Renal cortical epithelial cell (primary cell): ENCODE measurements at regions not wholly inside any gene's neighbourhood (a gene's known extent, or its start where the extent isn't known, plus 50 kb on each side); places are given as distances from the start of the nearest gene placed in this dataset.

Experiments used
- DNase-seq: peaks from one replicate; pipeline ENCODE4 v3.0.0-alpha.2; 2011; ENCODE audit warnings: low read depth

DNA sequence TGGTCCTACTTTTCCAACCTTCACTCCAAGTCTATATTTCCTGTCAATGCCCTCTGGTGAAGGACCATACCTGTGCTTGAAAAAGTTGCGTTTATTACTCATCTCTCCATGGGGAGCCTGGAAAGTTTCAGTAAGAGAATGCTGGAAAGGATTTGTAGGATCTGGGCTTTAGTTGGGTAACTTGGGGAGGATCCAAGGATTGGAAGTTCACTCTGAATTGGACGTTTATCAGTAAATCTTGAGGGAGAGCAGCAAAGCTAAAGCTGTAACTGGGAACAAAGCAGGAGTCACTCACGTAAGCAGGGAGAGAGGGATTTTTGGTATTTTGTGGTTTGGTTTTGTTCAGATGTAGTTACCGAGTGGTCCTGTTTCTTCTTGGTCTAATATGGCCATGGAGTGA lies 51.4 kb upstream of the NPVF start:
- DNase-seq: no peak

DNA sequence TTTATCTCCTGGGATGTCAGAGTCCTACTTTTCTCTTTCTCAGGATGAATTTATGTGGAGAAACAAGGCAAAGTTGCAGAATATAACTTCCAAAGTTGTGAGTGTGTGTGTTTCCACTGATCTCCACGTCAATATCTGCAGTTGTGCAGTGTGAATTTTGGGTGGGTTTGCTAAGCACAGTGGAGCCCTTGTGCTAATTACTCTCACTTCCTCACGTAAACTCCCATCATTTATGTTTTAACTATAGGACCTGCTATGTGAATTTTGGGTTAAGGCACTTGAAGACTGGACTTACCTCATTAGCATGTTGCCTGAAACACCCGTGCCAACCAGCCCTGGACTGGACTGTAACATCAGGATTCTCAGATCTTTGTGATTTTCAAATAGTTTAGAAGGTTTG lies 51.9 kb upstream of the NPVF start:
- no peak for DNase-seq

DNA sequence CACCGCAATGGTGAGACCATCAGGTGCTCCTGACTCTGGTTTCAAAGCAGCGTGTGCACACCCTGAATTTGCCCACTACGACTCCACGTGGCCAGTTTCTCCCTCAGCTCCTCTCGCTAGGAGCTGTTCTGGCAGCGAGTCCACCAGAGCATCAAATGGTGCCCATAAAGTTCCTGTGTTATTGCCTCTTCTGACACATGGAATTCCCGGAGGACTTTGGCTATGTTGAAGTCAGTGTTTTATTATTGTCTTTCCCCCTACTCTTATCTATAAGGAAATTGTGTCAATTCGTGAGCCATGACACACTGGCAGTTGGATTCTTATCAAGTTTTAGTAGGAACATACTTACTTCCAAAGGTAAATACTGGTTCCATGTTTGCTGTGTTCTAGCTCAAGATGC lies 53.9 kb upstream of the NPVF start:
- no peak for DNase-seq

DNA sequence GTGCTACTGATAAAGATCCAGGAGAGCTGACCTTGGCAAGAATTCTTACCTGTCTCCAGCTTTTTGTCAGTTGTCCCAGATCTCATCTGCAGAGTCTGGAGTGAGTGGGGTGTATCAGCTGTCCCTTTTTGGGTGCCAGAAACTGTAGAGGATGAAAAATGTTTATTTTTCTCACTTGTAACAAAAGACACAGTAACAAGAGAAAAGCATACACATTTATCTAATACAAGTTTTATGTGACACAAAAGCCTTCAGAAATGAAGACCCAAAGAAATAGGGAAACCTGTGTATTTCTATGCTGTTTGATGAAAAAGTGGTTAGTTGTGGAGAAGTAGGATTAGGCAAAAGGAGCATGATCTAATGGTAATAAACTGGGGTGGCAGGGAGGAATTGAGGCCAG lies 58.5 kb upstream of the NPVF start:
- no peak for DNase-seq

DNA sequence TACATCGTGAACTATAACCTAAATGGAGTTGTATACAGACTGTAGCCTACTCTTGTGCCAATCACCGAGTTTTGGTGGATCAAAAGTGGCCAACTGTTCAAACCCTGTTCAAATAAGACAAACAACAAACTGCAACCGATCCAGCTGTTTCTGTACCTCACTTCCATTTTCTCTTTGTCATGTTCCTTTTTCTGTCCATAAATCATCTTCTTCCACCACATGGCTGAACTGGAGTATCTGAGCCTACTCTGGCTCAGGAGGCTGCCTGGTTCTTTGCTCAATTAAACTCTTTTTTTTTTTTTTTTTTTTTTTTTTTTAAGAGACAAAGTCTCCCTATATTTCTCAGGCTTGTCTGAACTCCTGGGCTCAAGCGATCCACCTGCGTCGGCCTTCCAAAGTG lies 59.0 kb upstream of the NPVF start:
- no peak for DNase-seq

DNA sequence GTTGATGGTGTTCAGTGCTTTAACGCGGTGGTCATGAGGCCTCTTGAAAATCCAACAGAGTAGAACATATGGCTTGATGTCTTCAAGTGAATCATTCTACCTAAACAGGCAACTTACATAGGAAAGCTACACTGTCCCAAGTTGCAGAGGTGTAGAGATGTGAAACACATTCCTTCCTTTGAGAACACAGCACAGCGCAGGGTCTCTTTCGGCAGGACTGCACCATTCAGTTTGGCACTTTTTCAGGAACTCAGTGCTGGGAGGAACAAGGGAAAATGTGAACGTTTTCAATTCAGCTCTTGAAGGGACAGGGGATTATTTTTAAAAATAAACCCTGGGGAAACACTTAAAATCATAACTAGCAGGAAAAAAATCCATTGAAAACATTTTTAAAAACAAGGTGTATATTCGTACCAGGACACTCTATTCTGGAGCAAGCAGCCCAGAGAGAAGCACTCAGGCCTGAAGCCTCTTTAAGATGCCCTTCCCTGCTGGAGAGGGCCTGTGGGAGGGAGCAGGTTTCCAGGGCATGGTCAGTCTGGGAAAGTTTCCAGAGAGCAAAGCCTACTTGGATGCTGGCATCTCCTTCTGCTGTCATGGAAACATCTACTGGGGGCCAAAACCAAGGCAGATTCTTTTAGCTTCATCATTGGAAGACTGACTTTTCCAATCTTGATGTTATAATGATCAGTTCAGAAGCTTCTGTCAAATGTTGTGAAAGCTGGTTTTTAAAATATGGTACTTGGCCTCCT lies 60.4 kb upstream of the NPVF start:
- DNase-seq: no peak

DNA sequence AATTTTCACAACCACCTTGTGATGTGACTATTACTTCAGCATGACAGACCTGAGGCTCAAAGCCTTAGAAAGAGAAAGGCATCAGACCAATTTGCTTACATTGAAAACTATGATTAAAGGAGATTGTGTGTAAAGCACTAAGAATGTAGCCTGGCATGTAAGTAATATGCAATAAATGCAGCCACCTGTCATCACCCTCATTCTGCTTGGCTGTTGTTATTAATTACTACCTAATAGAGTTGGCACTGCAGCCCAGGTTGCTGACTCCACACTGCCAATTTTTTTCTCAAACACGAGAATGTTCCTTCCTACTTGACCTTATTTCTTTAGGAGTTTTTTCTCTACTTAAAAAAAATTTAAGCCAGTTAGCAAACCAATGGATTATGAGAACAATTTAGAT lies 61.2 kb upstream of the NPVF start:
- no peak for DNase-seq

DNA sequence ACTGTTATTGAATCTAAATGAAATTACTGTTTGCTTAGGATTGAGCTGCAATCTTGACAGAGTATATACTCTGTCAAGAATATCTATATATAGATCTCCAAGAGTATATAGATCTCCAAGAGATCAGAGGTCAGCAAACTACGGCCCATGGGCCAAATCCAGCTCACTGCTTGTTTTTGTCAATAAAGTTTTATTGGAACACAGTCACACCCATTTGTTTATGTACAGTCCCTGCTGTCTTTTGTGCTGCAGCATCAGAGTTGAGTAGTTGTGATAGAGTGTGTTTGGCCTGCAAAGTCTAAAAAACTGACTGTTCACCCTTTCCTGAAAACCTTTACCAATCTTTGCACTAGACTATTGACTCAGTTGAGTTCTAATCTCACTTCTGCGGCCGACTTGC lies 66.3 kb upstream of the NPVF start:
- DNase-seq: no peak

DNA sequence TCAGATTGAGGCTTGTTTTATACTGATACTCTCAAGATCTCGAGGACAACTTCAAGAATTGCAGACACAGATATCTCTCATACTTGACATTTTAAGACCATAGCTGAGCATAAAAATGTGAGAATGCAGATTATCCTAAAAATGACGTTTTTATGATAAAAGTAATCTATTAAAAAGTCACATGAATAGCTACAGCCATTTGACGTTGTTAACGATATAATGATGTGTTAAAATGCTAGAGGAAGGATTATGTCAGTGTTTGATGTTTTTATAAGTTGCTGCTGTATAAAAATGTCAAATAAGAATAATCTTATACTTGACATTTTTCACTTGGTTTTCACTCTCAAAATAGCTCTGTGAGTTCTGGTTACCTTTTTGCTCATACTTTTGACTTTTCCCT lies 67.1 kb upstream of the NPVF start:
- no peak for DNase-seq

DNA sequence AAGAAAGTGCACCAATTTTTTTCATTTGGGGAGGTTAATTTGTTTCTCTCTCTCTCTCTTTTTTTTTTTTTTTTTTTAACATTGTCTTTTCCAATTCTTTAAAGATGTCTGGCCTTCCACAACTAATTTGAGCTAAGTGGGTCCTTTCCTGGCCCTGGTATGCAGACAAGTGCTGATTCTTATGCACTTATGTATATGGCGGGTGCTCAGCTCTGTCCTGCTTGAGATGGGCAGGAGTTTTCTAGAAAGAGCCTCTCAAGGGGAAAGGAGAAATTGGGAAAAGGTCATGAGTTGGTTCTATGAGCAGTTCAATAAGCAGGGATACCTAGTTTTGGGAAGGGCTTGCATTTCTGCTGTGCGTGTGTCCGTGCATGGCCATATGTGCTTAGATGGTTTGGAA lies 67.8 kb upstream of the NPVF start:
- DNase-seq: no peak

DNA sequence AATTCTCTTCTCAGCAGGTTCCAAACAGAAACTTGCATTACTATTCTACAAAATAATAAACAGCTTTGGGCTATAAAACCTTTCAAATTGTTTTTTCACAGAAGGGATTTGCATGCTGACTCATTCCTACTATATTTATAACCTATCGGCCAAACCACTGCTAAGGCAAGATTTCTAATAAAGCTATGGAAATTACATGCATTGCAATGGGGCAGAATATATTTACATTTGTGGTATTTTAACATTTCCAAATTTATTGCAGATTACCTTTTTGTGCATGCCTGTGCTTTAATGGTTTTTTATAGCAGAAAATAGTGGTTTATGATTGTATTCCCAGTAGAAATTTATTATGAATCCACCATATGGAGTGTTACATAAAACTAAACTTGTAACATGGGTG lies 69.0 kb upstream of the NPVF start:
- DNase-seq: peak; percentile 16

DNA sequence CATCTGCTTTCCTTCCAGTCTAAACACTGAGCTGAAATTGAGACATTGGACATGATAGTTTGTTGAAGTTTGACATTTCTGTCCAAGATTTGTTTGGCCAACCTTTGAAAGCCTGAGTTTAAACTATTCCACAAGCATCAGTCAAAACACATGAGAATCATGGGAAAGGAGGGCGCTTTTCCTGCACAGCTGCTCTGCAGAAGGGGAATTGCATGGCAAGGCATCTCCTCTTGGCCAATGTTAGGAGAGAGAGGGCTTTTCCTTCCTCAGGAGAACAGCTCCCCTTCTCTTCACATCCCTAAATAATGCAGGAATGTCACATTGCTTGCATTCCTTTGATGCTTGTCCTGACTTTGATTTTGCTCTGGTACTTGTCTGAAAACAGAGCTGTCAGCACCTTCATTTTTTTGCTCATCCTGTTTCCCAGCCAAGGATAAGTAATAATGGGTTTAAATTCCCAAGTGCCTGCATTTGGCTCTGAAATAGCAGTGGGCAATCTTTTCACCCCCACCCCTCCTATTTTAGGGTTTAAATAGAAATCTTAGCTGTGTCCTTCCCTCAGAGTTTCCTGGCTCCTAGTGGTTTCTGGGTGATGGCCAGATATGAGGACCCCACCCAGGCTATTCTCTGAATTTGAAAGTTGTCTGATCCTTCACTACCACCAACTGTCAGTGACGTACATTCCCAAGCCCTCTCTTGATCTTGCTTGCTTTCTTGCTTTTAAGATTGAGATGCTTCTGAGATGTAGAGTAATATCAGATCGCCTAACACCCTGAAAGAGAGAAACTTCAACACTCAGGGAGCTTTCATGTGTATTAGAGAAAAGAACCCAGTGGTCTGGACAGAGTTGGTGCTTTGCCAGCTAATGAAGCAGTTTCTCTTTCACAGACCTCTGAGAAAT lies 75.2 kb upstream of the NPVF start:
- DNase-seq: peak; percentile 5

DNA sequence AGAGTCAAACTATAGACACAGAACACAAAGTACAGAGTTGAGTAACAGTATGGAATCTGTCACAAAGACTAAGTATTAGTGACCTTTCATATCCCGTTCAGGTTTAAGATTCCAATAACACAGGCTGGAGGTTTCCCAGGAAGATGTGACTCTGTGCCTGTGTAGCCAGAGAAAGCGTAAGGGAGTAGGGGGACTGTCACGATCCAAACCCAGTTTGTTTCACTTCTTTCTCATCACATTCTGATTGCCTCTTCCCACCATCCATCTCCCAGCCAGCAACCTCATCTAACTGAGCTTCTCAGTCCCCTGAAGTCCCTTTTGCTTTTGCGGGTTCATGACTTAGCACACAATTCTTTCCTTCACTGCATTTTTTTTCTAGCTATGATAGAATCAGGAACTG lies 76.4 kb upstream of the NPVF start:
- DNase-seq: no peak

DNA sequence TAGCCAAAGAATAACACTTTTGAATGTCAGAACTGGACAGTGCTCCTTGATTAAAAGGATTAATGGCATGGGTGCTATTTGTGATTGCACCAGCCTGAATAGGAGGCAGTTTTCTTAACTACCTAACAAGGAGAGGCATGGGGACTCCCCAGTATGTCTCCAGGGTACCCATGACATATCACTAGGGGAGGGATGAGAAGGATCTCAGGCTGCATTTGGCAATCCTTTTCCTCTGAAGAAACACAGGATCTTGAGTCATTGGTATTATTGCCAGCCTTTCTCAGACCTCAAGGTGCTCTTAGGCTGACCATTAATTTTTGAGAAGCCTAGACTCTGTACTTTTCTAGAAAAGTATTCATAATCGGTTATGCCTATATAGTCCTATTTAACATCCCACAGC lies 77.5 kb upstream of the NPVF start:
- DNase-seq: no peak

DNA sequence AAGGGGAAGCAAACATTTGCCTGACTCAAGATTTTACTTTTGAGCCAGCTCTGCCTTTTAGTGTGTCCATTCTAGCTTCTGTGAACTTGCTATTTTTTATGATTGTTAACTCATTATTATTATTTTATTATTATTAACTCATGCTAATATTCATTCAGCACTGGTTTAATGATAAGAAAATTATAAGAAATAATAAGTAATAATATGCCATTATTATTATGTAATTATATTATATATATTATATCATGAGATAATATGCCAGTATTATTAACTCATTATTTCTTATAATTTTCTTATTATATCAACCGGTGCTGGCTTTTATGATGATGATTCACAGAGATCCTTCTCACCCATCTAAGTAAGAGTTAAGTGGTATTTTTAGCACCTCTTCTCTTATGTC lies 79.3 kb upstream of the NPVF start:
- no peak for DNase-seq

DNA sequence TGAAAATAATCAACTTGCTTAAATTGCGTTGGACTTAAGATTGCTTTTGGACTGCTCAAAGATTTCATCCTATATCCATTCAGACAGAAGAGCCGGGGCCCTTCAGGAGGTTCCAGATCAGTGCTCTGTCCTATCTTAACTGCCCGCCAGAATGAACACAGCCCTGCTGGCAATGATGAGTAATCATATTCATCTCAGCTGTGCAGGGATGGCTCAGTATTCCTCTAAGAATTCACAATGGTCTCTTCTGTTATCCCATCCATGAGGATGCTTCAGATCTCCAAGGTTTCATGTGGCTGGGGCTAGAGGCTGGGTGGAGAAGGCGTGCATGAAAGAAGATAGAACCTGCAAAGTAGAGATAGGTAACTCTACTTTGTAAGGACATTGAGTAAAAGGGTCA lies 80.0 kb upstream of the NPVF start:
- no peak for DNase-seq

DNA sequence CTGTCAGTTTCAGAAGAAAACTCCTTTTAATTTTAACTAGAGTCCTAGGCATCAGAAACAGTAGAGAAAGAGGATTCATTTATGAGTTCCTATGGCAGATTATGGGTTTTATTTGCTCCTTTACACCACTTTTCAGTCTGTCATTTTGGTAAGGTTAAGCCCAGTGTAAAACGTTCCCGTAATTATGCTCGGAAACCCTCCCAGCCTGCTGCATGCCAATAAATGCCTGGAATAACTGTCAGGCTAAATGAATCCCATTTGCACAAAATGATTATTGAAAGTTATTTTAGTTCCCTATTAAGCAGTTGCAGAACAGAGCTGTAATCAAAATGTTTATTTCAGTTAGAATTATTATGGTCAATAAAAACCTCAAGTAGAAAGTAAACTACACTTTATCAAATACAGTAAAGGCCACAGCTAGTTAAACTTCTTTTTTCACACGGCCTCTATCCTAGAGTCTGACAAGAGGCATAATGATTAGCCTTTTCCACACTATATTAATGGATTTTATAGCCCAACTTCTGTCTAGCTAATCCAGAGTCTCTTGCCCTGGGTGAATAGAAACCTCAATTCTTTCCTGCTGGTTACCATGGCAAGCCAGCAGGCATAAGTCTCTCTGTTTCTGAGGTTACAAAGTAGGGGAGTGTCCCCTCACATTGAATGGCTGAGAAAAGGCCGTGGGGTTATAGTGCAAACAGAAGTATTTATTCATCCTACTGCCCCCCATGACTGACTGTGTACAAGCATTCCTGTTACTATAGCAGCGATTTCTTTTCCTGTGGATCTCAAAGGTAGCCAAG lies 80.8 kb upstream of the NPVF start:
- no peak for DNase-seq

DNA sequence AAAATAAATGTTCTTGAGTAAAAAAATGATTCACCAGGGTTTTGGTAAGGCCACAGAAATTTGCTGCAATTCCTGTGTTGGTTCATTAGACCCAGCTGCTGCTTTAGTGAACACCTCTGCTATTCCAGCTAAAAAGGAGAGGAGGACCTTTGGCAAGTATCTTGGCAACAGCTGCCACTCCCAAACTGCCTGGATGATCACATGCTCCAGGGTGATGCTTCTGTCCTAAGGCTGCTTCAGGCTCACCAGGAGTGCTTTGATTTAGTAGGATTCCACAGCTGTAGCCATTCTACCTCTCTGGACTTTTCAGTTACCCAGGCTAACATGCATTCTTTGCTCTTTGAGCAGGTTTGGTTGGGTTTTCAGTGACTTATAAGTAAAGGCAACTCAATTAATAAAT lies 82.6 kb upstream of the NPVF start:
- DNase-seq: no peak

DNA sequence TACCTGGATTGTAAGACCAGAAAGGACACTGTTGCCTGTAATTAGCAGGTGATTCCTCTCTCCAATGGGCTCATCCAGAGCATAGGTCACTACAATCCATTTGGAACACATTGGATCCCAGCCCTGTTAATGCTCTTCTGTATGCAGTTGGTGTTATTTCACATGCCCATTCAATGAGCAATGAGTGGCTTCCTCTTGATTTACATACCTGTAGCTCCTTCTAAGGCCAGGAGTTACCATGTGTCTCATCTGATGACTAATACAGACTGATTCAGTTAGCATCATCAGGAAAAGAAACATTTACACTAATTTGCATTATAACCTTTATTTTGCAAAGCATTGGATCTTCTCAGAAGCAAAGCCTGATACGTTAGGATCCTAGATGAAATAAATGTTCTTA lies 83.1 kb upstream of the NPVF start:
- peak; percentile 71 for DNase-seq

DNA sequence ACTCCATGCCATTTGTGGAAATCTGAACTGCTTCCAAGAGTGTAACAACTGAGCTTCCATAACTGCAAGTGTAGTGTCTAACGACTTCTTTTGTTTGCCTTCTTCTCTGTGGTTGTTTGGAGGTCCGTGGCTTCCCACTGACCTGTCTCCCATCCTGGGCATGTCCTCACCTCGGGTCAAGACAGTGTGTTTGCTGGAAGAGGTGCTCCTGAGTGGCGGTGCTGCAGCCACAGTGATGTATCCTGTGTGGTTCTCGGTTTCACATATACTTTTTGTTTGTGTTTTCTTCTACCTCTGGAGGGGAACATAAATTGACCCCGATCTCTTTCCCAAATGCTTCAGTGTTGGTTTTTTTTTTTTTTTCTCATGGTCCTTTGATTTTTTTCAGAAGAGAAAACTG lies 84.7 kb upstream of the NPVF start:
- no peak for DNase-seq

DNA sequence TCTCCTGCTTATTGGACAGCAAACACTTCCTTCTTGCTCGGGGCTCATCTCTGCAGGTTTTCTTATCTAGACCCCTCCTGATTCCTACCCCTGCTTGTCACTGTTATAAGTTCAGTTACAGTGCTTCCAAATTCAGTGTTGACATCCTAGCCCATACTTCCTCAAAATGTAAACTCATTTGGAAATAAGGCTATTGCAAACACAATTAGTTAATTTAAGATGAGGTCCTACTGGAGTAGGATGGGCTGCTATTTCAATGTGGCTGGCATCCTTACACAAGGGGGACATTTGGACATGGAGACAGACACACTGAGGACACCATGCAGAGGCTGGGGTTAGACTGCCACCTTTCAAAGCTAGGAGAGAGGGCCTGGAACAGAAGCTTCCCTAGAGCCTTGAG lies 85.2 kb upstream of the NPVF start:
- no peak for DNase-seq

DNA sequence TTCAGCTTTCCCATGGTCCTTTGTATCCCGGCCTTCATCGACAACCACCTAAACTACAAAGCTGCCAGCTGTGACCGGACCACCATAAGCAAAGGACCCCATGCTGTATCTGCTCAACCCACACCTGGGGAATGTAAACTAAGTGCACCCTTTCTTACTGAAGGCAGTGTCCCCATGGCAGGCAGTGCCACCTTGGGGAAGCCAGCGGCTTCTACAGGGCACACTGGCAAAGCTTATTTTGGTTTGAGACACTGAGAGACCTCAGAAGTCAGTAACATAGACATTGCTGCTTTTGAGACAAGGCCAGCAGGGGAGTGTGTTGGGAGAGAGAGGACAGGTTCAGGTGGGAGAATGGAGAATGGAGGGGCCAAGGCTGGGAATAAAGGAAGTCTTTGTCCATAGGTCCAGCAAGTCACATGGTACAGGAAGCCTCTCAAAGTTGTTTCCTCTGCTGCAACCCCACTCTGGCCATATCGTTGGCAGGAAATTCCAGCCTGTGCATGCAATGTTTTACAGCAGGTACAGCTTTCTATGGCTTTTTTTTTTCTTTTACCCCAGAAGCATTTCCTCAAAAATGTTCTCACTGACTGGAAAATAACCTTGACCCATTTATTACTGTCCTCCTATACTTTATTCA lies 85.9 kb upstream of the NPVF start:
- no peak for DNase-seq
